Ascending aorta (tissue), 2 donors: ENCODE measurements at regions not wholly inside any gene's neighbourhood (a gene's known extent, or its start where the extent isn't known, plus 50 kb on each side); places are given as distances from the start of the nearest gene placed in this dataset.

Experiments
- DNase-seq, 2 donors: peaks; one replicate each; pipeline ENCODE4 v3.0.0-alpha.2; 2019; ENCODE audit warnings: low spot score in 2 of 2
- H3K27ac ChIP-seq, 2 donors: fragments of 200-600 bp; sonication (generic); one replicate each; pipeline ENCODE4 v1.5.1; 2016 to 2017; ENCODE audit warnings: mild to moderate bottlenecking in 1 of 2
- H3K27me3 ChIP-seq: fragments of 200-600 bp; sonication (generic); one replicate; pipeline ENCODE4 v1.5.1; 2017
- H3K36me3 ChIP-seq, 2 donors: fragments of 200-600 bp; sonication (generic); one replicate each; pipeline ENCODE4 v1.5.1; 2016
- H3K4me1 ChIP-seq, 2 donors: fragments of 200-600 bp; sonication (generic); one replicate each; pipeline ENCODE4 v1.5.1; 2016 to 2017; ENCODE audit warnings: mild to moderate bottlenecking in 1 of 2
- H3K4me3 ChIP-seq, 2 donors: fragments of 200-600 bp; sonication (generic); one replicate each; pipeline ENCODE4 v1.5.1; 2016 to 2017; ENCODE audit warnings: mild to moderate bottlenecking in 1 of 2
- H3K9me3 ChIP-seq, 2 donors: fragments of 200-600 bp; sonication (generic); one replicate each; pipeline ENCODE4 v1.5.1; 2016
- intact Hi-C: fragments of 100-400 bp; cut with DNase I; formaldehyde crosslinking; loops from one replicate; pipeline ENCODE4 v1.15.1; 2023
- TF ChIP-seq, protein P1 (sequence below), 3 experiments: fragments of 200-600 bp in 2 of 3; fragments of 450-650 bp in 1 of 3; sonication (generic) in 2 of 3; IDR thresholded peaks; one replicate each; pipeline ENCODE4 v1.5.1; 2016 to 2019; ENCODE audit warnings: antibody characterized with exemption in 3 of 3, mild to moderate bottlenecking in 1 of 3, moderate library complexity in 1 of 3

DNA sequence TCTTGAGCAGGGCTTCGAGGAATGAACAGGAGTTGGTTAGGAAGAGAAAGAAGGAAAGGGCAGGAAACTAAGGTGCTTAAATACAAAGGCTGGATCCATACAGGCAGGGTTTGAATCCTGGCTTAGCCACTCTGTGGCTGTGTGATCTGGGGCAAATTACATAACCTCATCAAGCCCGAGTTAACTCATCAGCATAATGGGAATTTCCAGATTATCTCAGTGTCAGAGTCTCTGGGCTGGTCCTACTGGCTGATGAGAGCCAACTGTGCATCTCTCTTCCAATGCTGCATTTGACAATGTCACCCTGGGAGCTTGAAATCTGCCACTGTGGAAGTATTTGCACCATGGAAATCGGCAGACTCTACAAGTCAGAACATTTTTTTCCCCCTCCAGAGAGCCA is 83.8 kb upstream of the SLC6A6 start:
- no peak overlapping the region for H3K27ac ChIP-seq
- TF ChIP-seq, protein P1, sequence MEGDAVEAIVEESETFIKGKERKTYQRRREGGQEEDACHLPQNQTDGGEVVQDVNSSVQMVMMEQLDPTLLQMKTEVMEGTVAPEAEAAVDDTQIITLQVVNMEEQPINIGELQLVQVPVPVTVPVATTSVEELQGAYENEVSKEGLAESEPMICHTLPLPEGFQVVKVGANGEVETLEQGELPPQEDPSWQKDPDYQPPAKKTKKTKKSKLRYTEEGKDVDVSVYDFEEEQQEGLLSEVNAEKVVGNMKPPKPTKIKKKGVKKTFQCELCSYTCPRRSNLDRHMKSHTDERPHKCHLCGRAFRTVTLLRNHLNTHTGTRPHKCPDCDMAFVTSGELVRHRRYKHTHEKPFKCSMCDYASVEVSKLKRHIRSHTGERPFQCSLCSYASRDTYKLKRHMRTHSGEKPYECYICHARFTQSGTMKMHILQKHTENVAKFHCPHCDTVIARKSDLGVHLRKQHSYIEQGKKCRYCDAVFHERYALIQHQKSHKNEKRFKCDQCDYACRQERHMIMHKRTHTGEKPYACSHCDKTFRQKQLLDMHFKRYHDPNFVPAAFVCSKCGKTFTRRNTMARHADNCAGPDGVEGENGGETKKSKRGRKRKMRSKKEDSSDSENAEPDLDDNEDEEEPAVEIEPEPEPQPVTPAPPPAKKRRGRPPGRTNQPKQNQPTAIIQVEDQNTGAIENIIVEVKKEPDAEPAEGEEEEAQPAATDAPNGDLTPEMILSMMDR (IDR thresholded peaks at IDR 0.05) = no peak
- no peaks in the 10 kb centered on the region for H3K4me1 ChIP-seq
- no peaks in the 10 kb centered on the region for H3K9me3 ChIP-seq
- no peak for DNase-seq
- no peak overlapping the region for H3K4me3 ChIP-seq
- H3K27me3 ChIP-seq = no peaks in the 10 kb centered on the region
- intact Hi-C loops = no loop called here
- H3K36me3 ChIP-seq = no peaks in the 10 kb centered on the region

DNA sequence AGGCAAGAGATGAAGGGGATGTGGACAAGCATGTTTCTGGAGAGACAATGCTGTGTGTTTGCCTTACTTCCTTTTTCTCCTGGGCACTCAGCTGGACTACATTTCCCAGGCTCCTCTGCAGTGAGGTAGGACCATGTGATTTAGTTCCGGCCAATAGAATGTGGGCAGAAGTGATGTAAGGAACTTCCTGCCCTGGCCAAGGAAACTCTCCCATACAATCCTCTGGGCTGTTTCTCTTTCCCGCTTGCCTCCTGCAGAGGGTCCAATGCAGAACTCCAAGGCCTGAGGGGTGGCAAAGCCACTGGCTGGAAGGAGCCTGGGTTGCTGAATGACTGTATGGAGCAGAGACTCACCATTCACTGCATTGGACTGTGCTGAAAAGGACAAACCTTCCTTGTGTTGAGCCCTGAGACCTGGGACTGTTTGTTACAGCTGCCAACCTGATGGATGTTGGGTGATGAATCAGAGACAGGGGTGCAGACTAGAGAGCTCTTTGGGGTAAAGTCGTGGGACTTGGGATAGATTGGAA is 82.7 kb upstream of the SLC6A6 start:
- intact Hi-C loops = no loop called here
- no peaks in the 10 kb centered on the region for H3K4me1 ChIP-seq
- TF ChIP-seq, protein P1 (IDR thresholded peaks at IDR 0.05) = no peak
- H3K27me3 ChIP-seq = no peaks in the 10 kb centered on the region
- no peak overlapping the region for H3K4me3 ChIP-seq
- no peak overlapping the region for H3K27ac ChIP-seq
- no peaks in the 10 kb centered on the region for H3K36me3 ChIP-seq
- DNase-seq = no peak
- no peaks in the 10 kb centered on the region for H3K9me3 ChIP-seq

DNA sequence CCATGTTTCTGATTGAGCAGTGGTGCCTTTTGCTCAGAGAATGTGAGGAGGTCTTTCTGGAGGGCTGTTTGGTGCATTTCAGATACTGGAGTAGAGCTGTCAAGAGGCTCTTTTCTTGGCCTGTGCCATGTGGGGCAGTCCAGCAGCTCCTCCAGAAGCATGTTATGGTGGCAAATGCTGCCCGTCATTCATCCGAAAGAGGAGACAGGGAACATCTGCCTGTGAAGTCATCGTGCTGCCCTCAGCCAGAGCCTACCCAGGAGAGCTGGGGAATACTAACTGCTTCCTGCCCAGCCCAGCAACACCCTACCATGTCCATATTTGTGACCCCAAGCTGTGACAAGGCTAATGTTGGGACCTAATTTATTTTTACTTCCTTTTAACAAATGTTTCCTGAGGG is 82.2 kb upstream of the SLC6A6 start:
- intact Hi-C loops = no loop called here
- H3K36me3 ChIP-seq = no peaks in the 10 kb centered on the region

DNA sequence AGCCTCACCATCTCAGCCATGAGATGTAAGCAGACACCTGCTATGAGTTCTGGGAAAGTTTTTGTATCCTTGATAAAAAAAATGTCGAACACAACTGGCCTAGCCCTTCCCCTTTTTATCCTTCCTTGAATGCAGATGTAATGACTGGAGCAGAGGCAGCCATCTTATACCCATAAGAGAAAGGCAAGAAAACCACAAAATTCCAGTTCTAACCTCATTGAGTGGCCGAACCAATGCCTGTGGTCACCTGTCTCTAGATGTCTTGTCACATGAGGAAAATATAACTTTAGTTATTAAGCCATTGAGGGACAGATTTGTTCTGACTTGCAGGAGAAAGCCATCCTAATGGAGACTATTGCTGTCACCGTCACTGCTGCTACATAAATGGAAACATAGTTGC is 80.4 kb upstream of the SLC6A6 start:
- DNase-seq = no peak
- H3K4me3 ChIP-seq = no peak overlapping the region
- intact Hi-C loops = no loop called here
- H3K27me3 ChIP-seq = no peaks in the 10 kb centered on the region
- H3K4me1 ChIP-seq = no peaks in the 10 kb centered on the region
- TF ChIP-seq, protein P1 (IDR thresholded peaks at IDR 0.05) = no peak
- H3K27ac ChIP-seq = no peak overlapping the region
- no peaks in the 10 kb centered on the region for H3K36me3 ChIP-seq
- no peaks in the 10 kb centered on the region for H3K9me3 ChIP-seq

More for the DNA sequence above, 82.2 kb upstream of the SLC6A6 start:
- H3K9me3 ChIP-seq = no peaks in the 10 kb centered on the region
- TF ChIP-seq, protein P1 (IDR thresholded peaks at IDR 0.05) = no peak
- DNase-seq = no peak
- H3K27me3 ChIP-seq = no peaks in the 10 kb centered on the region
- no peak overlapping the region for H3K4me3 ChIP-seq
- H3K27ac ChIP-seq = no peak overlapping the region
- no peaks in the 10 kb centered on the region for H3K4me1 ChIP-seq

DNA sequence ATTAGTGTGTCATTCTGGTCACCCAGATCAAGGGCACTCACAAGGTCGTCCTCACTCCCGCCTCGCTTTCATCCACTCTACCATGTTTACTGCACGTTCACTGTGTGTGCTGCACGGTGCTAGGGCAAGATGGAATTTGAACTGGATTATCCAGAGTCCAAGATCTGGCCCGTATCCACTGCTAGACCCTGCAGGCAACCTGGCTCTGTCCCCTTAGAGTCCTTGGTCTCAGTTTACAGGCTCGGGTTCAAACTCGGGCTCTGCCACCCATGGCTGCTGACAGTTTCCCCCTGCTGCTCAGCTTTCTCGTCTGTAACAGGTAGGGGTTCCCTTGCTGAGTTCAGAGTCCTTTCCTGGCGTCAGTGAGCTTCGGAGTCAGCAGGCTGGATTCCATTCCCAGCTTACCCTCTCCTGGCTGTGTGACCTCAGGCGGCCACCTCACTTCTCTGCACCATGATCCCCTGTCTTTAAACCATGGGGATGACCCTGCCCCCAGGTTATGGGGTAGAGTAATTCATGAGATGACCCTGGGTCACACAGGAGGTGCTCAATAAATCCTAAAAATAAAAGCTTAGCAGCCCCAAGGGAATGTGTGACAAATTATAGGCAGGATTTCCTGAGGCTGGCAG is 79.6 kb upstream of the SLC6A6 start:
- DNase-seq = no peak
- H3K27ac ChIP-seq = no peak overlapping the region
- H3K4me3 ChIP-seq = no peak overlapping the region
- no peaks in the 10 kb centered on the region for H3K27me3 ChIP-seq
- H3K36me3 ChIP-seq = no peaks in the 10 kb centered on the region
- no peaks in the 10 kb centered on the region for H3K9me3 ChIP-seq
- TF ChIP-seq, protein P1 (IDR thresholded peaks at IDR 0.05) = no peak
- H3K4me1 ChIP-seq = no peaks in the 10 kb centered on the region
- intact Hi-C loops = no loop called here
